NCI-H2107 treated with DMSO at 0.1 percent for 48 hours (cell line): ENCODE measurements at regions not wholly inside any gene's neighbourhood (a gene's known extent, or its start where the extent isn't known, plus 50 kb on each side); places are given as distances from the start of the nearest gene placed in this dataset.
"Not testable (repeated sequence)": the region's sequence is repeated elsewhere in the genome, so short reads cannot be mapped to it uniquely, and the experiment has no call there.

Source experiments
- DNase-seq: peaks from one replicate; lab custom pipeline; 2025; ENCODE audit not compliant: unreplicated experiment; lab: John Stamatoyannopoulos, UW

GRCh38 chr11:122023614-122024250, 92.3 kb downstream of the BLID start:
- no peak for DNase-seq

- DNase-seq, result no peak
Observed at GRCh38 chr11:122022646-122023045, 93.4 kb downstream of the BLID start.

GRCh38 chr11:122020902-122021301, 95.1 kb downstream of the BLID start:
- DNase-seq, result no peak

- DNase-seq, result no peak
Observed at GRCh38 chr11:122019908-122020694, 95.9 kb downstream of the BLID start.

GRCh38 chr11:122007601-122008071, 108.4 kb downstream of the BLID start:
- DNase-seq, result no peak

GRCh38 chr11:122004446-122004845, 111.6 kb downstream of the BLID start:
- no peak for DNase-seq

GRCh38 chr11:122002926-122003325, 113.1 kb downstream of the BLID start:
- DNase-seq, result no peak

GRCh38 chr11:122002047-122002446, 114.0 kb downstream of the BLID start:
- no peak for DNase-seq

GRCh38 chr11:121999651-122000050, 116.4 kb downstream of the BLID start:
- DNase-seq, result no peak

GRCh38 chr11:121996574-121996973, 119.4 kb downstream of the BLID start:
- no peak for DNase-seq

GRCh38 chr11:121983901-121984300, 132.1 kb downstream of the BLID start:
- DNase-seq, result no peak

GRCh38 chr11:121977914-121978313, 138.1 kb downstream of the BLID start:
- not testable (repeated sequence) for DNase-seq

- DNase-seq, result no peak
Observed at GRCh38 chr11:121968638-121969037, 147.4 kb downstream of the BLID start.

GRCh38 chr11:121967131-121967704, 148.8 kb downstream of the BLID start:
- no peak for DNase-seq

GRCh38 chr11:121965330-121965729, 150.7 kb downstream of the BLID start:
- no peak for DNase-seq

- no peak for DNase-seq
Observed at GRCh38 chr11:121964591-121964990, 151.4 kb downstream of the BLID start.

GRCh38 chr11:121963846-121964245, 152.2 kb downstream of the BLID start:
- DNase-seq, result not testable (repeated sequence)

GRCh38 chr11:121961321-121961801, 154.7 kb downstream of the BLID start:
- DNase-seq, result no peak

GRCh38 chr11:121958971-121959325, 157.1 kb downstream of the BLID start:
- no peak for DNase-seq

GRCh38 chr11:121958323-121958970, 157.6 kb downstream of the BLID start:
- no peak for DNase-seq

- no peak for DNase-seq
Observed at GRCh38 chr11:121953122-121953521, 162.9 kb downstream of the BLID start.

- no peak for DNase-seq
Observed at GRCh38 chr11:121950160-121950559, 165.9 kb downstream of the BLID start.
